Endothelial cell of umbilical vein (primary cell): ENCODE measurements at regions not wholly inside any gene's neighbourhood (a gene's known extent, or its start where the extent isn't known, plus 50 kb on each side); places are given as distances from the start of the nearest gene placed in this dataset.

Source experiments
- EZH2 ChIP-seq: IDR thresholded peaks from 2 replicates; pipeline ENCODE4 v1.6.1; 2012; ENCODE audit warnings: borderline replicate concordance, low read depth, mild to moderate bottlenecking, moderate library complexity, low read length, inconsistent platforms; ENCODE audit not compliant: severe bottlenecking
- GATA2 ChIP-seq: IDR thresholded peaks from 2 replicates; pipeline ENCODE4 v1.7.0; 2011; ENCODE audit warnings: low read depth, mild to moderate bottlenecking, moderate library complexity, mixed read lengths, low read length; ENCODE audit not compliant: insufficient read length, insufficient read depth
- JUN ChIP-seq: IDR thresholded peaks from 2 replicates; pipeline ENCODE4 v1.6.1; 2011; ENCODE audit warnings: borderline replicate concordance, low read depth; ENCODE audit not compliant: insufficient read length, insufficient read depth
- POLR2A ChIP-seq: IDR thresholded peaks from 2 replicates; pipeline ENCODE4 v1.6.1; 2012; ENCODE audit warnings: low read depth, mild to moderate bottlenecking, control low read depth, low read length
- POLR2AphosphoS5 ChIP-seq: IDR thresholded peaks from 2 replicates; pipeline ENCODE4 v1.6.1; 2012; ENCODE audit warnings: low read depth, mild to moderate bottlenecking, control low read depth, low read length, moderate library complexity; ENCODE audit not compliant: insufficient read depth
- TF ChIP-seq, protein P1 (sequence below), 2 donors: IDR thresholded peaks; 1 replicate in 1 of 2; 2 replicates in 1 of 2; pipeline ENCODE4 v1.5.1; 2011; ENCODE audit warnings: low read length in 2 of 2, mild to moderate bottlenecking in 2 of 2, moderate library complexity in 2 of 2, control low read depth in 1 of 2, inconsistent platforms in 1 of 2, low read depth in 1 of 2; ENCODE audit not compliant: insufficient read depth in 1 of 2; ENCODE audit errors: extremely low read depth in 1 of 2
- TF ChIP-seq, protein P2 (sequence below): IDR thresholded peaks from 2 replicates; pipeline ENCODE4 v1.6.1; 2011; ENCODE audit not compliant: insufficient read depth, insufficient read length

DNA sequence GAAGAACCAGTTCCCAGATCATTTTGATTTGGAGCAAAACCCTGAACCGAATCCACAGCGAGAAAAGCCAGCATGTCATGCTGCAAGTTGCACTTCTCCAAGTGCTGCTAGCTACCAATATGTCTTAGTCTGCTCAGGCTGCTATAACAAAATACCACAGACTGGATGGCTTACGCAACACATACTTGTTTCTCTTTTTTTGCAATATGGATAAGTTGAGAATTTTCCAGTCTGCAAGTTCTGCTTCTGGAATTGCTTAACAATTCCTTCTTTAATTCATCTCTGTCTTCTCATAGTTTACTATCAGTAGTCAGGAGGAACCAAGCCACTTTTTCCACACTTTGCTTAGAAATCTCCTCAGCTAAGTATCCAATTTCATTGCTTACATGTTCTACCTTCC is 105.9 kb upstream of the RBBP8 start:
- TF ChIP-seq EZH2 (no peak), JUN (no peak), POLR2A (no peak), POLR2AphosphoS5 (no peak), GATA2 (no peak)
- TF ChIP-seq, protein P1, sequence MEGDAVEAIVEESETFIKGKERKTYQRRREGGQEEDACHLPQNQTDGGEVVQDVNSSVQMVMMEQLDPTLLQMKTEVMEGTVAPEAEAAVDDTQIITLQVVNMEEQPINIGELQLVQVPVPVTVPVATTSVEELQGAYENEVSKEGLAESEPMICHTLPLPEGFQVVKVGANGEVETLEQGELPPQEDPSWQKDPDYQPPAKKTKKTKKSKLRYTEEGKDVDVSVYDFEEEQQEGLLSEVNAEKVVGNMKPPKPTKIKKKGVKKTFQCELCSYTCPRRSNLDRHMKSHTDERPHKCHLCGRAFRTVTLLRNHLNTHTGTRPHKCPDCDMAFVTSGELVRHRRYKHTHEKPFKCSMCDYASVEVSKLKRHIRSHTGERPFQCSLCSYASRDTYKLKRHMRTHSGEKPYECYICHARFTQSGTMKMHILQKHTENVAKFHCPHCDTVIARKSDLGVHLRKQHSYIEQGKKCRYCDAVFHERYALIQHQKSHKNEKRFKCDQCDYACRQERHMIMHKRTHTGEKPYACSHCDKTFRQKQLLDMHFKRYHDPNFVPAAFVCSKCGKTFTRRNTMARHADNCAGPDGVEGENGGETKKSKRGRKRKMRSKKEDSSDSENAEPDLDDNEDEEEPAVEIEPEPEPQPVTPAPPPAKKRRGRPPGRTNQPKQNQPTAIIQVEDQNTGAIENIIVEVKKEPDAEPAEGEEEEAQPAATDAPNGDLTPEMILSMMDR (IDR thresholded peaks at IDR 0.05; ENCODE audit: extremely low read depth in 1 of 2, insufficient read depth in 1 of 2, low read depth in 1 of 2, low read length in 2 of 2): no peak
- TF ChIP-seq, protein P2, sequence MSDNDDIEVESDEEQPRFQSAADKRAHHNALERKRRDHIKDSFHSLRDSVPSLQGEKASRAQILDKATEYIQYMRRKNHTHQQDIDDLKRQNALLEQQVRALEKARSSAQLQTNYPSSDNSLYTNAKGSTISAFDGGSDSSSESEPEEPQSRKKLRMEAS: no peak
